Mesothelial cell of epicardium (in vitro differentiated cells): ENCODE measurements at regions not wholly inside any gene's neighbourhood (a gene's known extent, or its start where the extent isn't known, plus 50 kb on each side); places are given as distances from the start of the nearest gene placed in this dataset.

Experiments
- DNase-seq, 2 experiments: peaks; one replicate each; pipeline ENCODE4 v3.0.0; 2021; ENCODE audit warnings: low spot score in 2 of 2; ENCODE audit not compliant: unreplicated experiment in 2 of 2
- H3K27ac Mint-ChIP-seq: 2 replicates; pipeline ENCODE4 v1.8.0; 2021; ENCODE audit warnings: mixed read lengths
- H3K27me3 Mint-ChIP-seq: 2 replicates; pipeline ENCODE4 v1.8.0; 2021; ENCODE audit warnings: low read depth, mixed read lengths
- H3K36me3 Mint-ChIP-seq: 2 replicates; pipeline ENCODE4 v1.8.0; 2021; ENCODE audit warnings: mixed read lengths
- H3K4me1 Mint-ChIP-seq: 2 replicates; pipeline ENCODE4 v1.8.0; 2021; ENCODE audit warnings: mixed read lengths
- H3K4me3 Mint-ChIP-seq: 2 replicates; pipeline ENCODE4 v1.8.0; 2021; ENCODE audit warnings: mild to moderate bottlenecking, moderate library complexity, mixed read lengths
- H3K9me3 Mint-ChIP-seq: 2 replicates; pipeline ENCODE4 v1.8.0; 2021; ENCODE audit warnings: mixed read lengths
- TF ChIP-seq, protein P1 (sequence below): fragments of 200-600 bp; sonication (generic); IDR thresholded peaks from one replicate; pipeline ENCODE4 v1.5.0; 2021; ENCODE audit warnings: antibody characterized with exemption; ENCODE audit not compliant: unreplicated experiment

- no peak overlapping the region for H3K4me3 Mint-ChIP-seq
- H3K4me1 Mint-ChIP-seq = peaks cover 14% of the 10 kb centered on the region
- TF ChIP-seq, protein P1, sequence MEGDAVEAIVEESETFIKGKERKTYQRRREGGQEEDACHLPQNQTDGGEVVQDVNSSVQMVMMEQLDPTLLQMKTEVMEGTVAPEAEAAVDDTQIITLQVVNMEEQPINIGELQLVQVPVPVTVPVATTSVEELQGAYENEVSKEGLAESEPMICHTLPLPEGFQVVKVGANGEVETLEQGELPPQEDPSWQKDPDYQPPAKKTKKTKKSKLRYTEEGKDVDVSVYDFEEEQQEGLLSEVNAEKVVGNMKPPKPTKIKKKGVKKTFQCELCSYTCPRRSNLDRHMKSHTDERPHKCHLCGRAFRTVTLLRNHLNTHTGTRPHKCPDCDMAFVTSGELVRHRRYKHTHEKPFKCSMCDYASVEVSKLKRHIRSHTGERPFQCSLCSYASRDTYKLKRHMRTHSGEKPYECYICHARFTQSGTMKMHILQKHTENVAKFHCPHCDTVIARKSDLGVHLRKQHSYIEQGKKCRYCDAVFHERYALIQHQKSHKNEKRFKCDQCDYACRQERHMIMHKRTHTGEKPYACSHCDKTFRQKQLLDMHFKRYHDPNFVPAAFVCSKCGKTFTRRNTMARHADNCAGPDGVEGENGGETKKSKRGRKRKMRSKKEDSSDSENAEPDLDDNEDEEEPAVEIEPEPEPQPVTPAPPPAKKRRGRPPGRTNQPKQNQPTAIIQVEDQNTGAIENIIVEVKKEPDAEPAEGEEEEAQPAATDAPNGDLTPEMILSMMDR = no peak
- no peaks in the 10 kb centered on the region for H3K9me3 Mint-ChIP-seq
- DNase-seq = no peak
- H3K36me3 Mint-ChIP-seq = no peaks in the 10 kb centered on the region
- H3K27me3 Mint-ChIP-seq = peaks cover 23% of the 10 kb centered on the region
- no peak overlapping the region for H3K27ac Mint-ChIP-seq
Observed at GRCh38 chr2:175437167-175437566, 255.7 kb upstream of the ATP5MC3 start.

- DNase-seq = no peak
- Mint-ChIP-seq H3K4me1 (peaks cover 19% of the 10 kb centered on the region), H3K36me3 (no peaks in the 10 kb centered on the region), H3K4me3 (no peak overlapping the region), H3K9me3 (no peaks in the 10 kb centered on the region), H3K27me3 (peaks cover 16% of the 10 kb centered on the region), H3K27ac (no peak overlapping the region)
- TF ChIP-seq, protein P1 = no peak
Observed at GRCh38 chr2:175436076-175436475, 254.6 kb upstream of the ATP5MC3 start.

- no peak for DNase-seq
- no peak overlapping the region for H3K27ac Mint-ChIP-seq
- TF ChIP-seq, protein P1 = no peak
Observed at GRCh38 chr2:175435012-175435411, 253.5 kb upstream of the ATP5MC3 start.

GRCh38 chr2:175432793-175433192 is 251.3 kb upstream of the ATP5MC3 start:
- peaks cover 9% of the 10 kb centered on the region for H3K4me1 Mint-ChIP-seq

More at GRCh38 chr2:175435012-175435411, 253.5 kb upstream of the ATP5MC3 start:
- no peak overlapping the region for H3K4me3 Mint-ChIP-seq
- H3K9me3 Mint-ChIP-seq = no peaks in the 10 kb centered on the region
- H3K27me3 Mint-ChIP-seq = peaks cover 8% of the 10 kb centered on the region
- no peaks in the 10 kb centered on the region for H3K36me3 Mint-ChIP-seq
- H3K4me1 Mint-ChIP-seq = peaks cover 12% of the 10 kb centered on the region

DNA sequence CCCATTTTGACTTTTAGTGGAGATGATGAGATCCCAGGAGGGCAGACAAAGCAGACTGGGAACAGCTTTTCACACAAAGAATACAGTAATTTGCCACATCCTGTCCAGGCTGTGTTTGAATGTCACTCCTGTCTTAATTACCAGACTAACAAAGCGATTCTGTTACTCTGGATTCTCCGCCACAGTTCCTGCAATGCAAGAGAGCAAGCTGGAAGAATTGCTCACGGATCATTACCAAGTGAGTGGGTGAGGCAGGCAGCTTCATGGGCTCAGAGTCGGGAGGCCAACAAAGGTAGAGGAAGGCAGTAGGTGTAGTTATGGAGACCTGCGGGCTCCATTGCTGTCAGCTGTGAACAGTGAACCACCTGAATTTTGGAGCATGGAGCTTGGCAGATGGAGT is 250.5 kb upstream of the ATP5MC3 start:
- H3K9me3 Mint-ChIP-seq = peaks cover 9% of the 10 kb centered on the region
- H3K27ac Mint-ChIP-seq = no peak overlapping the region
- TF ChIP-seq, protein P1 = no peak
- H3K4me3 Mint-ChIP-seq = no peak overlapping the region
- no peaks in the 10 kb centered on the region for H3K36me3 Mint-ChIP-seq
- H3K27me3 Mint-ChIP-seq = peaks cover 3% of the 10 kb centered on the region
- no peak for DNase-seq
- H3K4me1 Mint-ChIP-seq = peaks cover 9% of the 10 kb centered on the region

More at GRCh38 chr2:175432793-175433192, 251.3 kb upstream of the ATP5MC3 start:
- Mint-ChIP-seq H3K4me3 (no peak overlapping the region), H3K27ac (no peak overlapping the region), H3K9me3 (peaks cover 9% of the 10 kb centered on the region), H3K36me3 (no peaks in the 10 kb centered on the region), H3K27me3 (peaks cover 3% of the 10 kb centered on the region)
- DNase-seq = no peak
- TF ChIP-seq, protein P1 = no peak
